OCI-LY3 (cell line): ENCODE measurements at regions not wholly inside any gene's neighbourhood (a gene's known extent, or its start where the extent isn't known, plus 50 kb on each side); places are given as distances from the start of the nearest gene placed in this dataset.
"Not testable (repeated sequence)": the region's sequence is repeated elsewhere in the genome, so short reads cannot be mapped to it uniquely, and the experiment has no call there.

Experiments
- H2AFZ ChIP-seq: fragments of 200-600, 300-600 bp; shearing (Covaris generic); 2 replicates; pipeline ENCODE4 v1.6.0; 2014; ENCODE audit warnings: antibody characterized with exemption, low read depth, low read length
- H3K27ac ChIP-seq: fragments of 200-600, 300-600 bp; sonication (generic); 2 replicates; pipeline ENCODE4 v1.5.1; 2014; ENCODE audit warnings: mild to moderate bottlenecking, low read length, moderate library complexity, mixed read lengths
- H3K27me3 ChIP-seq: fragments of 200-600, 300-600 bp; sonication (generic); 2 replicates; pipeline ENCODE4 v1.6.1; 2014; ENCODE audit warnings: low read depth, low read length, mixed read lengths
- H3K36me3 ChIP-seq: fragments of 200-600, 300-600 bp; sonication (generic); replicated peaks from 2 replicates; pipeline ENCODE3; 2014; ENCODE audit warnings: low read depth, low read length, mixed read lengths
- H3K4me1 ChIP-seq: fragments of 300-600, 200-600 bp; sonication (generic); 2 replicates; pipeline ENCODE4 v1.6.1; 2014; ENCODE audit warnings: low read length, mixed read lengths
- H3K4me2 ChIP-seq: fragments of 200-600, 300-600 bp; sonication (generic); 2 replicates; pipeline ENCODE4 v1.6.1; 2014; ENCODE audit warnings: low read length, mixed read lengths
- H3K4me3 ChIP-seq: fragments of 300-600, 200-600 bp; sonication (generic); 2 replicates; pipeline ENCODE4 v1.5.1; 2014; ENCODE audit warnings: antibody characterized with exemption, mild to moderate bottlenecking, low read length, moderate library complexity
- H3K79me2 ChIP-seq: fragments of 300-600, 200-600 bp; shearing (Covaris generic); 2 replicates; pipeline ENCODE4 v1.6.1; 2014; ENCODE audit warnings: mild to moderate bottlenecking, low read length, mixed read lengths
- H3K9ac ChIP-seq: fragments of 300-600, 200-600 bp; shearing (Covaris generic); 2 replicates; pipeline ENCODE4 v1.6.0; 2014; ENCODE audit warnings: mild to moderate bottlenecking, low read length, moderate library complexity
- H3K9me3 ChIP-seq: fragments of 200-600, 300-600 bp; shearing (Covaris generic); 2 replicates; pipeline ENCODE4 v1.6.1; 2014; ENCODE audit warnings: low read length, mixed read lengths; ENCODE audit not compliant: insufficient read depth
- H4K20me1 ChIP-seq: fragments of 200-600, 300-600 bp; sonication (generic); 2 replicates; pipeline ENCODE4 v1.6.1; 2016; ENCODE audit warnings: low read length, mixed read lengths; ENCODE audit not compliant: insufficient read depth
- CTCF ChIP-seq: fragments of 200-600, 300-600 bp; sonication (generic); IDR thresholded peaks from 2 replicates; pipeline ENCODE4 v1.5.1; 2014; ENCODE audit warnings: antibody characterized with exemption, low read length, low read depth
- EZH2phosphoT487 ChIP-seq: fragments of 200-600 bp; shearing (Covaris generic); IDR thresholded peaks from 2 replicates; pipeline ENCODE4 v1.6.1; 2018; ENCODE audit warnings: antibody characterized with exemption, mixed run types, low read depth

GRCh38 chr13:28607187-28607955 lies 51.6 kb upstream of the POMP start:
- H3K4me3 ChIP-seq, result no peak overlapping the region
- no peaks in the 10 kb centered on the region for H4K20me1 ChIP-seq
- H3K4me2 ChIP-seq, result peak overlapping the region; percentile 30
- H3K27me3 ChIP-seq, result no peaks in the 10 kb centered on the region; the same call in 1 of the 2 replicates
- H3K9ac ChIP-seq, result no peak overlapping the region
- no peaks in the 10 kb centered on the region for H3K9me3 ChIP-seq
- no peak overlapping the region for H2AFZ ChIP-seq
- no peak overlapping the region for H3K27ac ChIP-seq
- H3K4me1 ChIP-seq, result peaks cover 16% of the 10 kb centered on the region
- no peaks in the 10 kb centered on the region for H3K36me3 ChIP-seq
- no peak for TF ChIP-seq EZH2phosphoT487
- TF ChIP-seq CTCF, result no peak
- no peaks in the 10 kb centered on the region for H3K79me2 ChIP-seq

GRCh38 chr13:28606466-28606865 lies 52.5 kb upstream of the POMP start:
- no peak overlapping the region for H2AFZ ChIP-seq
- H3K9me3 ChIP-seq, result no peaks in the 10 kb centered on the region
- H3K79me2 ChIP-seq, result no peaks in the 10 kb centered on the region
- H3K27me3 ChIP-seq, result no peaks in the 10 kb centered on the region; the same call in 1 of the 2 replicates
- H3K4me3 ChIP-seq, result no peak overlapping the region
- H3K4me2 ChIP-seq, result no peak overlapping the region
- no peak overlapping the region for H3K9ac ChIP-seq
- no peak overlapping the region for H3K27ac ChIP-seq
- no peaks in the 10 kb centered on the region for H4K20me1 ChIP-seq
- peaks cover 16% of the 10 kb centered on the region for H3K4me1 ChIP-seq
- TF ChIP-seq CTCF (no peak), EZH2phosphoT487 (no peak)
- H3K36me3 ChIP-seq, result no peaks in the 10 kb centered on the region

GRCh38 chr13:28605147-28605546 lies 53.8 kb upstream of the POMP start:
- H3K27ac ChIP-seq, H3K9ac ChIP-seq, H3K79me2 ChIP-seq, H3K27me3 ChIP-seq, H3K4me3 ChIP-seq, H3K9me3 ChIP-seq, H4K20me1 ChIP-seq, H3K4me2 ChIP-seq, H2AFZ ChIP-seq, H3K36me3 ChIP-seq: not testable (repeated sequence)
- peaks cover 22% of the 10 kb centered on the region for H3K4me1 ChIP-seq

- Histone ChIP-seq H4K20me1 (no peaks in the 10 kb centered on the region), H2AFZ (no peak overlapping the region), H3K4me3 (no peak overlapping the region), H3K79me2 (no peaks in the 10 kb centered on the region), H3K36me3 (no peaks in the 10 kb centered on the region), H3K27me3 (no peaks in the 10 kb centered on the region; the same call in 1 of the 2 replicates), H3K9me3 (no peaks in the 10 kb centered on the region), H3K9ac (no peak overlapping the region), H3K4me1 (peaks cover 22% of the 10 kb centered on the region), H3K4me2 (no peak overlapping the region), H3K27ac (no peak overlapping the region)
- TF ChIP-seq EZH2phosphoT487, result no peak
- no peak for TF ChIP-seq CTCF
Observed at GRCh38 chr13:28603043-28603664, 55.8 kb upstream of the POMP start.
